ENCODE measurements at regions not wholly inside any gene's neighbourhood (a gene's known extent, or its start where the extent isn't known, plus 50 kb on each side); places are given as distances from the start of the nearest gene placed in this dataset.

- TF ChIP-seq POLR2A (IDR thresholded peaks at IDR 0.05) = peak; percentile 34
- TF ChIP-seq, protein P1, sequence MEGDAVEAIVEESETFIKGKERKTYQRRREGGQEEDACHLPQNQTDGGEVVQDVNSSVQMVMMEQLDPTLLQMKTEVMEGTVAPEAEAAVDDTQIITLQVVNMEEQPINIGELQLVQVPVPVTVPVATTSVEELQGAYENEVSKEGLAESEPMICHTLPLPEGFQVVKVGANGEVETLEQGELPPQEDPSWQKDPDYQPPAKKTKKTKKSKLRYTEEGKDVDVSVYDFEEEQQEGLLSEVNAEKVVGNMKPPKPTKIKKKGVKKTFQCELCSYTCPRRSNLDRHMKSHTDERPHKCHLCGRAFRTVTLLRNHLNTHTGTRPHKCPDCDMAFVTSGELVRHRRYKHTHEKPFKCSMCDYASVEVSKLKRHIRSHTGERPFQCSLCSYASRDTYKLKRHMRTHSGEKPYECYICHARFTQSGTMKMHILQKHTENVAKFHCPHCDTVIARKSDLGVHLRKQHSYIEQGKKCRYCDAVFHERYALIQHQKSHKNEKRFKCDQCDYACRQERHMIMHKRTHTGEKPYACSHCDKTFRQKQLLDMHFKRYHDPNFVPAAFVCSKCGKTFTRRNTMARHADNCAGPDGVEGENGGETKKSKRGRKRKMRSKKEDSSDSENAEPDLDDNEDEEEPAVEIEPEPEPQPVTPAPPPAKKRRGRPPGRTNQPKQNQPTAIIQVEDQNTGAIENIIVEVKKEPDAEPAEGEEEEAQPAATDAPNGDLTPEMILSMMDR (IDR thresholded peaks at IDR 0.05) = no peak
Observed at GRCh38 chr7:435630-436366, 83.8 kb downstream of the PDGFA start.

Data from prostate gland (tissue), 2 donors.